ENCODE measurements at regions not wholly inside any gene's neighbourhood (a gene's known extent, or its start where the extent isn't known, plus 50 kb on each side); places are given as distances from the start of the nearest gene placed in this dataset.

DNA sequence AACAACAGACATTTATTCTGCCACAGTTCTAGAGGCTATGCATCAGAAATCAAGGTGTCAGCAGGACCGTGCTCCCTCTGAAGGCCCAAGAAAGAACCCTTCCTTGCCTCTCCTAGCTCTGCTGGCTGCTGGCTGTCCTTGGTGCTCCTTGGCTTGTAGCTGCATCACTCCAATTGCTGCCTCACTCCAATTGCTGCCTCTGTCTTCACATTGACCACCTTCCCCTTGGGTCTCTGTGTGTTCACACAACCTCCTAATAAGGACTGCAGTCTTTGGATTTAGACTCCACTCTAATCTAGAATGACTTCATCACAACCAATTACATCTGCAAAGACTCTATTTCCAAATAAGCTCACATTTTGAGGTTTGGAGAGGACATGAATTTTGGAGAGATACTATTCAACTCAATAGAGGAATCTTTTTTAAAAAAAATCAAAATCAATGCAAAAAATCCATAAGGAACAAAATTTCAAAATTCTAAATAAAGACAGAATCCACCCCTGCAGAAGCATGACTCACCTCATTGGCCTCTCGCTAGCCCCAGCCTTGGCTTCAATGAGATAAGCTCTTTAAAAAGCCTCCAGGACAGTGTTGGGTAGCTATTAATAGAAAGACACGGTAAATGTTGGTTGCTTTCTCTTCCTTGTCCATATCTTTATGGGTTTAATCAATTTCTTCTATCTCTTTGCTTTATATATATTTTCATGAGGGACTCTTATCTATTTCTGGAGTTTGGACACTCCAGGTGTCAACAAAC, 267.6 kb upstream of the MGAT5 start:
- no peak overlapping the region for H3K9ac ChIP-seq (ENCODE audit: control insufficient read depth, insufficient read depth, low read length)
- no peak overlapping the region for H3K4me2 ChIP-seq (ENCODE audit: control insufficient read depth, insufficient read depth)
- no peak for FAIRE-seq
- POLR2A ChIA-PET: no interaction called here
- no peaks in the 10 kb centered on the region for H3K4me1 ChIP-seq (ENCODE audit: control insufficient read depth, insufficient read depth, low read length)
- no peak overlapping the region for H2AFZ ChIP-seq (ENCODE audit: control insufficient read depth, low read depth, low read length)
- RAD21 ChIA-PET (ENCODE audit: unreplicated experiment): no interaction called here
- intact Hi-C loops (cut with micrococcal nuclease; ENCODE audit: unreplicated experiment) (no loop called here), in situ Hi-C loops (cut with MboI) (no loop called here)
- H3K27ac ChIP-seq (ENCODE audit: control insufficient read depth, insufficient read depth): no peak overlapping the region
- ATAC-seq: no peak
- H4K20me1 ChIP-seq (ENCODE audit: control insufficient read depth, insufficient read depth): no peaks in the 10 kb centered on the region
- H3K4me3 ChIP-seq: no peak overlapping the region
- H3K9me3 ChIP-seq (replicated peaks; ENCODE audit: control insufficient read depth, insufficient read depth, low read length): no peaks in the 10 kb centered on the region
- H3K27me3 ChIP-seq (replicated peaks in 1 of 2; ENCODE audit: control insufficient read depth in 2 of 2, insufficient read depth in 2 of 2, low read length in 1 of 2): peaks cover 0 to 2% of the 10 kb centered on the region in 2 experiments; a peak in 1 of 4 replicates
- TF ChIP-seq CBX5 (IDR thresholded peaks at IDR 0.05; ENCODE audit: low read depth) (no peak), BHLHE40 (IDR thresholded peaks at IDR 0.05; ENCODE audit: borderline replicate concordance in 1 of 2, low read depth in 2 of 2, low read length in 1 of 2) (no peak), ZNF24 (IDR thresholded peaks at IDR 0.05) (no peak), TCF7 (IDR thresholded peaks at IDR 0.05; ENCODE audit: borderline replicate concordance) (no peak), EZH2 (IDR thresholded peaks at IDR 0.05; ENCODE audit: borderline replicate concordance, control insufficient read depth, low read depth, low read length) (no peak), ZZZ3 (IDR thresholded peaks at IDR 0.05; ENCODE audit: control insufficient read depth, insufficient read length, low read depth) (no peak), PAX5 (IDR thresholded peaks at IDR 0.05; ENCODE audit: borderline replicate concordance, low read depth, low read length) (no peak), FOXK2 (IDR thresholded peaks at IDR 0.05) (no peak), NFYB (IDR thresholded peaks at IDR 0.05; ENCODE audit: insufficient read depth, low read depth, low read length) (no peak), MEF2A (IDR thresholded peaks at IDR 0.05; ENCODE audit: insufficient read depth, low read depth, low read length) (no peak), KDM1A (IDR thresholded peaks at IDR 0.05; ENCODE audit: borderline replicate concordance) (no peak), LARP7 (IDR thresholded peaks at IDR 0.05) (no peak), POLR2A (IDR thresholded peaks at IDR 0.05; ENCODE audit: low read depth, low read length) (no peak), SMAD5 (IDR thresholded peaks at IDR 0.05; ENCODE audit: low read depth) (no peak), PML (IDR thresholded peaks at IDR 0.05; ENCODE audit: low read length) (no peak), SUZ12 (IDR thresholded peaks at IDR 0.05; ENCODE audit: unreplicated experiment) (no peak)
- TF ChIP-seq, protein P1, sequence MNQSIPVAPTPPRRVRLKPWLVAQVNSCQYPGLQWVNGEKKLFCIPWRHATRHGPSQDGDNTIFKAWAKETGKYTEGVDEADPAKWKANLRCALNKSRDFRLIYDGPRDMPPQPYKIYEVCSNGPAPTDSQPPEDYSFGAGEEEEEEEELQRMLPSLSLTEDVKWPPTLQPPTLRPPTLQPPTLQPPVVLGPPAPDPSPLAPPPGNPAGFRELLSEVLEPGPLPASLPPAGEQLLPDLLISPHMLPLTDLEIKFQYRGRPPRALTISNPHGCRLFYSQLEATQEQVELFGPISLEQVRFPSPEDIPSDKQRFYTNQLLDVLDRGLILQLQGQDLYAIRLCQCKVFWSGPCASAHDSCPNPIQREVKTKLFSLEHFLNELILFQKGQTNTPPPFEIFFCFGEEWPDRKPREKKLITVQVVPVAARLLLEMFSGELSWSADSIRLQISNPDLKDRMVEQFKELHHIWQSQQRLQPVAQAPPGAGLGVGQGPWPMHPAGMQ (IDR thresholded peaks at IDR 0.05; ENCODE audit: borderline replicate concordance): no peak
- TF ChIP-seq, protein P2, sequence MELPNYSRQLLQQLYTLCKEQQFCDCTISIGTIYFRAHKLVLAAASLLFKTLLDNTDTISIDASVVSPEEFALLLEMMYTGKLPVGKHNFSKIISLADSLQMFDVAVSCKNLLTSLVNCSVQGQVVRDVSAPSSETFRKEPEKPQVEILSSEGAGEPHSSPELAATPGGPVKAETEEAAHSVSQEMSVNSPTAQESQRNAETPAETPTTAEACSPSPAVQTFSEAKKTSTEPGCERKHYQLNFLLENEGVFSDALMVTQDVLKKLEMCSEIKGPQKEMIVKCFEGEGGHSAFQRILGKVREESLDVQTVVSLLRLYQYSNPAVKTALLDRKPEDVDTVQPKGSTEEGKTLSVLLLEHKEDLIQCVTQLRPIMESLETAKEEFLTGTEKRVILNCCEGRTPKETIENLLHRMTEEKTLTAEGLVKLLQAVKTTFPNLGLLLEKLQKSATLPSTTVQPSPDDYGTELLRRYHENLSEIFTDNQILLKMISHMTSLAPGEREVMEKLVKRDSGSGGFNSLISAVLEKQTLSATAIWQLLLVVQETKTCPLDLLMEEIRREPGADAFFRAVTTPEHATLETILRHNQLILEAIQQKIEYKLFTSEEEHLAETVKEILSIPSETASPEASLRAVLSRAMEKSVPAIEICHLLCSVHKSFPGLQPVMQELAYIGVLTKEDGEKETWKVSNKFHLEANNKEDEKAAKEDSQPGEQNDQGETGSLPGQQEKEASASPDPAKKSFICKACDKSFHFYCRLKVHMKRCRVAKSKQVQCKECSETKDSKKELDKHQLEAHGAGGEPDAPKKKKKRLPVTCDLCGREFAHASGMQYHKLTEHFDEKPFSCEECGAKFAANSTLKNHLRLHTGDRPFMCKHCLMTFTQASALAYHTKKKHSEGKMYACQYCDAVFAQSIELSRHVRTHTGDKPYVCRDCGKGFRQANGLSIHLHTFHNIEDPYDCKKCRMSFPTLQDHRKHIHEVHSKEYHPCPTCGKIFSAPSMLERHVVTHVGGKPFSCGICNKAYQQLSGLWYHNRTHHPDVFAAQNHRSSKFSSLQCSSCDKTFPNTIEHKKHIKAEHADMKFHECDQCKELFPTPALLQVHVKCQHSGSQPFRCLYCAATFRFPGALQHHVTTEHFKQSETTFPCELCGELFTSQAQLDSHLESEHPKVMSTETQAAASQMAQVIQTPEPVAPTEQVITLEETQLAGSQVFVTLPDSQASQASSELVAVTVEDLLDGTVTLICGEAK (IDR thresholded peaks at IDR 0.05; ENCODE audit: borderline replicate concordance): no peak
- TF ChIP-seq, protein P3, sequence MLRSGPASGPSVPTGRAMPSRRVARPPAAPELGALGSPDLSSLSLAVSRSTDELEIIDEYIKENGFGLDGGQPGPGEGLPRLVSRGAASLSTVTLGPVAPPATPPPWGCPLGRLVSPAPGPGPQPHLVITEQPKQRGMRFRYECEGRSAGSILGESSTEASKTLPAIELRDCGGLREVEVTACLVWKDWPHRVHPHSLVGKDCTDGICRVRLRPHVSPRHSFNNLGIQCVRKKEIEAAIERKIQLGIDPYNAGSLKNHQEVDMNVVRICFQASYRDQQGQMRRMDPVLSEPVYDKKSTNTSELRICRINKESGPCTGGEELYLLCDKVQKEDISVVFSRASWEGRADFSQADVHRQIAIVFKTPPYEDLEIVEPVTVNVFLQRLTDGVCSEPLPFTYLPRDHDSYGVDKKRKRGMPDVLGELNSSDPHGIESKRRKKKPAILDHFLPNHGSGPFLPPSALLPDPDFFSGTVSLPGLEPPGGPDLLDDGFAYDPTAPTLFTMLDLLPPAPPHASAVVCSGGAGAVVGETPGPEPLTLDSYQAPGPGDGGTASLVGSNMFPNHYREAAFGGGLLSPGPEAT (IDR thresholded peaks at IDR 0.05; ENCODE audit: low read depth): no peak
- no TSS peak for BruUV-seq (replicated peaks)
- SMC1A ChIA-PET (ENCODE audit: uncharacterized antibody, unreplicated experiment): interaction anchor here (1.6 kb wide), 1 partner anchor 36 kb away, joined by 4 read pairs; no protein-coding TSS in a partner anchor
- WGBS (ENCODE audit: insufficient coverage, insufficient replicate concordance, low lambda C conversion rate, missing lambda C conversion rate): 19% methylated on average over 3 of the region's 3 CpGs
- H3K36me3 ChIP-seq (ENCODE audit: control insufficient read depth in 2 of 2, insufficient read depth in 2 of 2, low read length in 1 of 2): no peaks in the 10 kb centered on the region
- CTCF ChIA-PET: no interaction called here
- no peak for DNase-seq (ENCODE audit: low read depth, low spot score)
- no peaks in the 10 kb centered on the region for H3K79me2 ChIP-seq (ENCODE audit: control insufficient read depth, insufficient read depth, low read length)

Data from GM12878 (cell line).